ENCODE measurements at regions not wholly inside any gene's neighbourhood (a gene's known extent, or its start where the extent isn't known, plus 50 kb on each side); places are given as distances from the start of the nearest gene placed in this dataset.
"Not testable (repeated sequence)": the region's sequence is repeated elsewhere in the genome, so short reads cannot be mapped to it uniquely, and the experiment has no call there.

DNA sequence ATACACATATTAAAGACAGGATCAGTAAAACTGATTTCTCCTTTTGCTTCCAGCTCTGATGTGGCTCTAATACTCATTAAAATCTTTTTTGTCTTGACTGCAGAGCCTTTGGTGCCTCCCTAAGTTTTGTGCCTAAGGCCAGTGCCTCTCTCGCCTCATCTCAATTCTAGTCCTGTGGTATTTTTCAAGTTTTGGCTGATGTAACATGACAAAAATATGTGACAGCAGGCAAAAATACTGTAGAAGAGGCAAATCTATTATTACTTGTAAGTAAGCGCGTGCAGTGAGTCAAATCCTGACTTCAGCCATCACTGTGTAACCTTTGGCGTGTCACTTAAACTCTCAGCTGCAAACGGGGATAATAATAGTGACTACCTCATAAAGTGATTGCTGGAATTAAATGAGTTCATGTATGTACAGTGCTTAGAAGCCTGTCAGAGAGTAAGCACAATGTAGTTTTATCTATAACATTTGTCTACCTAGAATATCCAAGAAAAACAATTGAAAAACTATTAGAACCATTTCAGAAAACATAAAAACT lies 74.0 kb downstream of the MAB21L3 start:
- H3K9me3 ChIP-seq (replicated peaks; ENCODE audit: control insufficient read depth, low read depth, low read length): no peaks in the 10 kb centered on the region
- no peaks in the 10 kb centered on the region for H3K4me1 ChIP-seq (ENCODE audit: control insufficient read depth, insufficient read depth, low read length)
- H3K27me3 ChIP-seq (ENCODE audit: control insufficient read depth, insufficient read depth, low read length): peaks cover 2% of the 10 kb centered on the region
- no peaks in the 10 kb centered on the region for H3K36me3 ChIP-seq (ENCODE audit: control insufficient read depth, insufficient read depth, low read length)
- WGBS (ENCODE audit: insufficient coverage): 100% methylated on average over 1 of the region's 5 CpGs
- no peak for DNase-seq
- no peak overlapping the region for H3K4me3 ChIP-seq (ENCODE audit: low read length)
- no peak overlapping the region for H3K27ac ChIP-seq (ENCODE audit: low read length)

- no peaks in the 10 kb centered on the region for H3K9me3 ChIP-seq (replicated peaks; ENCODE audit: control insufficient read depth, low read depth, low read length)
- H3K27me3 ChIP-seq (ENCODE audit: control insufficient read depth, insufficient read depth, low read length): no peaks in the 10 kb centered on the region
- no peak for DNase-seq
- H3K4me3 ChIP-seq (ENCODE audit: low read length): no peak overlapping the region
- WGBS (ENCODE audit: insufficient coverage): no CpG with 5 or more reads among the region's 3 CpGs
- no peaks in the 10 kb centered on the region for H3K4me1 ChIP-seq (ENCODE audit: control insufficient read depth, insufficient read depth, low read length)
- no peak overlapping the region for H3K27ac ChIP-seq (ENCODE audit: low read length)
- H3K36me3 ChIP-seq (ENCODE audit: control insufficient read depth, insufficient read depth, low read length): no peaks in the 10 kb centered on the region
These were observed 78.3 kb downstream of the MAB21L3 start for GRCh38 chr1:116189481-116189880.

GRCh38 chr1:116191294-116191693 lies 80.1 kb downstream of the MAB21L3 start:
- H3K4me1 ChIP-seq (ENCODE audit: control insufficient read depth, insufficient read depth, low read length): no peaks in the 10 kb centered on the region
- peaks cover 2% of the 10 kb centered on the region for H3K27me3 ChIP-seq (ENCODE audit: control insufficient read depth, insufficient read depth, low read length)
- no peak for DNase-seq
- WGBS (ENCODE audit: insufficient coverage): 79% methylated on average over 1 of the region's 2 CpGs
- no peaks in the 10 kb centered on the region for H3K36me3 ChIP-seq (ENCODE audit: control insufficient read depth, insufficient read depth, low read length)
- no peak overlapping the region for H3K27ac ChIP-seq (ENCODE audit: low read length)
- no peaks in the 10 kb centered on the region for H3K9me3 ChIP-seq (replicated peaks; ENCODE audit: control insufficient read depth, low read depth, low read length)
- no peak overlapping the region for H3K4me3 ChIP-seq (ENCODE audit: low read length)

DNA sequence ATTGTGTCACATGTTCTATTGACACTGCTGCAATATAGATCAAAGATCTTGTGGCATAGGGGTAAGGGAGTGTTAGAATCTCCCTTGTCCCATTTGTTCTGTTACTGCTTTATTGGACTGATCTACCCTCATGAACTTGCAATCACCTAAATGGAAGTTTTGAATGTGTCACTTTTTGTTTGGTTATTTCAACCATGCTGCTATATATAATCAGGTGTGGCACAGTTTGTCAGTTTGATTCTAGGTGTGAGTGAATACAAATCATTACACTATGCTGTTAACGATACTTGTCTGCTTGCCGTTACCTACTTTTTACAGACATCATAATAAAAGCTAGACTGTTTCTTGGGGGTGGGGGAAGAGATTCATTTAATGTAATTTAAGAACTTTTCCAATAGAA lies 82.6 kb downstream of the MAB21L3 start:
- Histone ChIP-seq H3K9me3 (replicated peaks; ENCODE audit: control insufficient read depth, low read depth, low read length) (no peaks in the 10 kb centered on the region), H3K4me1 (ENCODE audit: control insufficient read depth, insufficient read depth, low read length) (no peaks in the 10 kb centered on the region), H3K36me3 (ENCODE audit: control insufficient read depth, insufficient read depth, low read length) (no peaks in the 10 kb centered on the region), H3K27ac (ENCODE audit: low read length) (no peak overlapping the region), H3K27me3 (ENCODE audit: control insufficient read depth, insufficient read depth, low read length) (peaks cover 2% of the 10 kb centered on the region), H3K4me3 (ENCODE audit: low read length) (no peak overlapping the region)
- WGBS (ENCODE audit: insufficient coverage): no CpG with 5 or more reads among the region's 2 CpGs
- no peak for DNase-seq

DNA sequence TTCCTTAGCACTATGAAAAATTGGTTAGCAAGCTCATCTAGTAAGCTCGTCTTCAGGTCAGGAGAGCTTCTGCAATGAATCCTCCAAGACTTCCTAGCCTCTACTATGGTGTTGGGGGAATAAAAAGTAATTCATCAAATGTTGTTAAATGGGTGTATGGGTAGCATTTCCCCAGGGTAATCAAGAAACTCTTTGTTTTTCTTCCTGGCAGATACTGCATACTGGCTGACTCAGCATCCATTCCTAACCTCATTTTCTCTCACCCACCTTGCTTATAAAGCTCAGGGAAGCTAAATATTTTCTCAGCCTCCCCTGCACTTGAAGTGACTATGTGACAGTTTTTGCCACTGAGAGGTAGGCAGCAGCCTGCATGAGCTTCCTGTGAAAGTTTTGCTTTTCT lies 83.4 kb downstream of the MAB21L3 start:
- Histone ChIP-seq H3K36me3 (ENCODE audit: control insufficient read depth, insufficient read depth, low read length) (no peaks in the 10 kb centered on the region), H3K4me3 (ENCODE audit: low read length) (no peak overlapping the region), H3K27me3 (ENCODE audit: control insufficient read depth, insufficient read depth, low read length) (peaks cover 2% of the 10 kb centered on the region), H3K9me3 (replicated peaks; ENCODE audit: control insufficient read depth, low read depth, low read length) (no peaks in the 10 kb centered on the region), H3K4me1 (ENCODE audit: control insufficient read depth, insufficient read depth, low read length) (peaks cover 1% of the 10 kb centered on the region), H3K27ac (ENCODE audit: low read length) (no peak overlapping the region)
- DNase-seq: no peak
- WGBS (ENCODE audit: insufficient coverage): no CpG with 5 or more reads among the region's 1 CpG

DNA sequence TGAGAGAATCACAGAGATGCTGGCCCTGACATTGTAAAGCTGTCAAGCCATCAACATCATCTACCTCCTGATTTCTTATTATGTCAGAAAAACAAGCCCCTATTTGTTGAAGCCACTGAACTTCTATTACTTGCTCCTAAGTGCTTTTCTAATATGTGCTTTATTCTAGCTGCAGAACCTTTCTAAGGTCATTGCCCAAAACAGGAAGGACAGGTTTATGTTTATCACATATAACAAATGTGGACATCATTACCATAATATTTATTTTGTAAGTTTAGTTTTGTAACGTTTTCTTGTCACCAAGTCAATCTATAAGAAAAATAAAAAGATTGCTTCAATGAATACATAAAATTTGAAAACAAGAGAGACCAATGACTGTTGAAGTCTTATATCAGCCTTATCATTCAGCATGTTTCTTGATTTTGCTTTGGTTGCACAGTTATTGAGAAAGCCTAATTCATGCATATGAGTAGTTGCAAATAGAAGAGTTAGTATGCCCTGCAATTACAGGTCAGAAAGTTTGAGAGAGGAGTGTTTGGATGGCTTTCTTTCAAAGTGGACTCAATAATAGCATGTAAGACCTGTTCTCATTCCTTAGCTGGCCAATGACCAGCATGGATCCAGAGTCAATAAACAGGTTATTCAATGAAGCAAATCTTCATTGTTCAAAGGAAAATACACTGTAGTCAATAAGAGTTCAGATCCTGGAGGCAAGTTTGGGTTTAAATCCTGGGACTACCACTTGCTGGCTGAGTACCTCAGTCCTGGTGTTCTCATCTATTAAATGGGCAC lies 84.1 kb downstream of the MAB21L3 start:
- Histone ChIP-seq H3K4me3 (ENCODE audit: low read length) (no peak overlapping the region), H3K4me1 (ENCODE audit: control insufficient read depth, insufficient read depth, low read length) (peaks cover 3% of the 10 kb centered on the region), H3K9me3 (replicated peaks; ENCODE audit: control insufficient read depth, low read depth, low read length) (no peaks in the 10 kb centered on the region), H3K27me3 (ENCODE audit: control insufficient read depth, insufficient read depth, low read length) (peaks cover 2% of the 10 kb centered on the region), H3K36me3 (ENCODE audit: control insufficient read depth, insufficient read depth, low read length) (no peaks in the 10 kb centered on the region), H3K27ac (ENCODE audit: low read length) (no peak overlapping the region)
- no CpG with 5 or more reads among the region's 1 CpG for WGBS (ENCODE audit: insufficient coverage)
- DNase-seq: no peak

DNA sequence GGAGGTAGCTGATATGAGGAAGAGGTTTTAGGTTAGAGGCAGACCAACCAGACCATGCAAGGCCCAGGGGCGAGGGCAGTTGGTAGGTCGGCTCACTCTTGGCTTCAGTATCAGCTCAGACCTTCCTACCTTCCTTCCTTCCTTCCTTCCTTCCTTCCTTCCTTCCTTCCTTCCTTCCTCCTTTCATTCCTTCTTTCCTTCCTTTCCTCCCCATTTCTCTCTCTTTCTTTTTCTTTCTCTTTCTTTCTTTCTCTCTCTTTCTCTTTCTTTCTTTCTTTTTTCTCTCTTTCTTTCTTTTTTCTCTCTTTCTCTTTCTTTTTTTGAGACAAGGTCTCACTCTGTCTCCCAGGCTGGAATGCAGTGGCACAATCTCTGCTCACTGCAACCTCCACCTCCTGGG lies 89.1 kb downstream of the MAB21L3 start:
- not testable (repeated sequence) for H3K4me3 ChIP-seq (ENCODE audit: low read length); H3K9me3 ChIP-seq (replicated peaks; ENCODE audit: control insufficient read depth, low read depth, low read length); H3K4me1 ChIP-seq (ENCODE audit: control insufficient read depth, insufficient read depth, low read length); H3K27ac ChIP-seq (ENCODE audit: low read length); DNase-seq; H3K27me3 ChIP-seq (ENCODE audit: control insufficient read depth, insufficient read depth, low read length); H3K36me3 ChIP-seq (ENCODE audit: control insufficient read depth, insufficient read depth, low read length)
- WGBS (ENCODE audit: insufficient coverage): 83% methylated on average over 2 of the region's 2 CpGs

DNA sequence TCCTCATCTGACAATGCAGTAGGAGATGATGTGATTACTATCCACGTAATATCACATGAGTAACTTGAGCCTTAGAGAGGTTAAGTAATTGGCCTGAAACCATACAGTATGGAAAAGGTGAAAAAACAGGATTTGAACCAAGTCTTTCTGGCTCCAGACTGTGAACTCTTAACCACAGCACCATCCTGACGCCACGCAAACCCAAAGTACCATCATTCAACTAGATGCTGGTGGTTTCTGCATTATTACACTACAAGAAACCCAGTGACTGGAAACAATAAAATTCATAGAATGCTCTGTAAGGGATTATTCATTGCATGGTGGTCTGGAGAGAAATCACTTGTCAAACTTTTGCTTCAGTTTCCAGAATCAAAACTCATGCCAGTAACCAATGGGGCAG lies 90.7 kb downstream of the MAB21L3 start:
- H3K4me3 ChIP-seq (ENCODE audit: low read length): no peak overlapping the region
- H3K36me3 ChIP-seq (ENCODE audit: control insufficient read depth, insufficient read depth, low read length): no peaks in the 10 kb centered on the region
- no peaks in the 10 kb centered on the region for H3K27me3 ChIP-seq (ENCODE audit: control insufficient read depth, insufficient read depth, low read length)
- no CpG with 5 or more reads among the region's 3 CpGs for WGBS (ENCODE audit: insufficient coverage)
- peaks cover 9% of the 10 kb centered on the region for H3K4me1 ChIP-seq (ENCODE audit: control insufficient read depth, insufficient read depth, low read length)
- no peak for DNase-seq
- H3K9me3 ChIP-seq (replicated peaks; ENCODE audit: control insufficient read depth, low read depth, low read length): peaks cover 2% of the 10 kb centered on the region
- no peak overlapping the region for H3K27ac ChIP-seq (ENCODE audit: low read length)

GRCh38 chr1:116203181-116203723 lies 92.1 kb downstream of the MAB21L3 start:
- no CpG with 5 or more reads among the region's 5 CpGs for WGBS (ENCODE audit: insufficient coverage)
- H3K27me3 ChIP-seq (ENCODE audit: control insufficient read depth, insufficient read depth, low read length): no peaks in the 10 kb centered on the region
- no peaks in the 10 kb centered on the region for H3K36me3 ChIP-seq (ENCODE audit: control insufficient read depth, insufficient read depth, low read length)
- H3K9me3 ChIP-seq (replicated peaks; ENCODE audit: control insufficient read depth, low read depth, low read length): peaks cover 2% of the 10 kb centered on the region
- no peak for DNase-seq
- no peak overlapping the region for H3K4me3 ChIP-seq (ENCODE audit: low read length)
- H3K4me1 ChIP-seq (ENCODE audit: control insufficient read depth, insufficient read depth, low read length): peaks cover 9% of the 10 kb centered on the region
- H3K27ac ChIP-seq (ENCODE audit: low read length): peak overlapping the region; percentile 7

DNA sequence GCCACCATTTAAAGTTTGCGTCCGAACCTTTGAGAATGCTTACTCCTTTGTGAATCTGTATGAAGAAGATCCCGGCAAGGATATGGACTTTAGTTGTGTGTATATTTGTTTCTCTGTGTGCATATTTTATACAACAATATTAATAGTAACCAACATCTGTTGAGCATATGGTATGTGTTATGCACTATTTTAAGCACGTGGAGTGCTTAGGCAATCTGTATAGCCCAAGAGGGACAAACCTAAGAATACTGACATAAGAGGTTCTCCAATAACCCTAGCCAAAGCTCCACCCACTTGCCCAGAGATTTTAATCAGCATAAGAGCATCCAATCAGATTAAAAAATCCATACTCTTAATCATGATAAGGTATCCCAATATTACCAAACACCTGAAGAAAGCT lies 92.7 kb downstream of the MAB21L3 start:
- H3K27me3 ChIP-seq (ENCODE audit: control insufficient read depth, insufficient read depth, low read length): no peaks in the 10 kb centered on the region
- peaks cover 9% of the 10 kb centered on the region for H3K4me1 ChIP-seq (ENCODE audit: control insufficient read depth, insufficient read depth, low read length)
- no peak overlapping the region for H3K27ac ChIP-seq (ENCODE audit: low read length)
- H3K36me3 ChIP-seq (ENCODE audit: control insufficient read depth, insufficient read depth, low read length): no peaks in the 10 kb centered on the region
- no CpG with 5 or more reads among the region's 4 CpGs for WGBS (ENCODE audit: insufficient coverage)
- H3K9me3 ChIP-seq (replicated peaks; ENCODE audit: control insufficient read depth, low read depth, low read length): peaks cover 2% of the 10 kb centered on the region
- no peak overlapping the region for H3K4me3 ChIP-seq (ENCODE audit: low read length)
- DNase-seq: peak; percentile 20

All from muscle of leg (tissue), 3 donors.